ENCODE measurements at regions not wholly inside any gene's neighbourhood (a gene's known extent, or its start where the extent isn't known, plus 50 kb on each side); places are given as distances from the start of the nearest gene placed in this dataset.
A peak's percentile ranks its signal among the peaks of the same experiment; 100 is the strongest.

- TF ChIP-seq UBTF (CRISPR knock-in tag; IDR thresholded peaks at IDR 0.05) (no peak), ZGPAT (CRISPR knock-in tag; IDR thresholded peaks at IDR 0.05) (no peak), ARID3A (IDR thresholded peaks at IDR 0.05; ENCODE audit: low read depth, low read length) (no peak), TBL1XR1 (IDR thresholded peaks at IDR 0.05; ENCODE audit: borderline replicate concordance, low read length, partially characterized antibody) (no peak), FOXP4 (CRISPR knock-in tag; IDR thresholded peaks at IDR 0.05) (0 out of 2 replicates have a peak, but pooled peaks have one; percentile 37), ZNF672 (CRISPR knock-in tag; IDR thresholded peaks at IDR 0.05) (no peak), NBN (conservative IDR thresholded peaks at IDR 0.05) (no peak), MAF1 (CRISPR knock-in tag; IDR thresholded peaks at IDR 0.05; ENCODE audit: borderline replicate concordance) (no peak), ZMYM2 (CRISPR knock-in tag; IDR thresholded peaks at IDR 0.05) (no peak), ZNF687 (CRISPR knock-in tag; IDR thresholded peaks at IDR 0.05) (0 out of 2 replicates have a peak, but pooled peaks have one; percentile 18), SNAPC4 (CRISPR knock-in tag; IDR thresholded peaks at IDR 0.05) (no peak), ZNF781 (CRISPR knock-in tag; IDR thresholded peaks at IDR 0.05; ENCODE audit: borderline replicate concordance, not compliant biosample characterization) (peak; percentile 93)
Observed at GRCh38 chr10:123614888-123615287, 51.3 kb upstream of the GPR26 start (continued).

Measured in HepG2 (cell line).